HG03196 (cell line): ENCODE measurements at regions not wholly inside any gene's neighbourhood (a gene's known extent, or its start where the extent isn't known, plus 50 kb on each side); places are given as distances from the start of the nearest gene placed in this dataset.
A peak's percentile ranks its signal among the peaks of the same experiment; 100 is the strongest.

Experiments used
- ATAC-seq: cut with Tn5 transposase; IDR thresholded peaks from one replicate; pipeline ENCODE4 v1.9.1; 2021; ENCODE audit not compliant: unreplicated experiment

GRCh38 chr5:121296356-121296755 is 555.3 kb upstream of the FTMT start:
- ATAC-seq = no peak

- no peak for ATAC-seq
These were observed 552.5 kb upstream of the FTMT start for GRCh38 chr5:121299153-121299552.

- no peak for ATAC-seq
These were observed 546.8 kb upstream of the FTMT start for GRCh38 chr5:121304838-121305237.

- no peak for ATAC-seq
These were observed 537.8 kb upstream of the FTMT start for GRCh38 chr5:121313886-121314285.

GRCh38 chr5:121315786-121316185 is 535.9 kb upstream of the FTMT start:
- no peak for ATAC-seq

- ATAC-seq = no peak
These were observed 532.4 kb upstream of the FTMT start for GRCh38 chr5:121319292-121319691.

- ATAC-seq = no peak
These were observed 525.8 kb upstream of the FTMT start for GRCh38 chr5:121325930-121326329.

- ATAC-seq = no peak
These were observed 501.3 kb upstream of the FTMT start for GRCh38 chr5:121350181-121350930.

GRCh38 chr5:121366515-121366914 is 485.2 kb upstream of the FTMT start:
- ATAC-seq = no peak

GRCh38 chr5:121373371-121373770 is 478.3 kb upstream of the FTMT start:
- no peak for ATAC-seq

- ATAC-seq = no peak
These were observed 474.2 kb upstream of the FTMT start for GRCh38 chr5:121377461-121377860.

- ATAC-seq = no peak
These were observed 473.6 kb upstream of the FTMT start for GRCh38 chr5:121378046-121378445.

GRCh38 chr5:121378559-121379359 is 472.9 kb upstream of the FTMT start:
- no peak for ATAC-seq

- no peak for ATAC-seq
These were observed 471.6 kb upstream of the FTMT start for GRCh38 chr5:121380066-121380465.

GRCh38 chr5:121384359-121384758 is 467.3 kb upstream of the FTMT start:
- ATAC-seq = no peak

- no peak for ATAC-seq
These were observed 465.3 kb upstream of the FTMT start for GRCh38 chr5:121386334-121386733.

GRCh38 chr5:121396716-121397115 is 455.0 kb upstream of the FTMT start:
- no peak for ATAC-seq

- peak; percentile 77 for ATAC-seq
These were observed 451.8 kb upstream of the FTMT start for GRCh38 chr5:121399879-121400278.

GRCh38 chr5:121408778-121409177 is 442.9 kb upstream of the FTMT start:
- ATAC-seq = no peak

GRCh38 chr5:121415270-121415669 is 436.4 kb upstream of the FTMT start:
- ATAC-seq = no peak

GRCh38 chr5:121421646-121422045 is 430.0 kb upstream of the FTMT start:
- ATAC-seq = no peak

GRCh38 chr5:121424976-121425375 is 426.7 kb upstream of the FTMT start:
- no peak for ATAC-seq
